Stimulated activated memory B cell treated with anti-CD40 and anti-IgM and Interleukin-4, amounts not matched to agents 10 μg/mL and 1 μg/mL and 100 μg/mL, for 72 hours (primary cell): ENCODE measurements at regions not wholly inside any gene's neighbourhood (a gene's known extent, or its start where the extent isn't known, plus 50 kb on each side); places are given as distances from the start of the nearest gene placed in this dataset.
A peak's percentile ranks its signal among the peaks of the same experiment; 100 is the strongest.
"Not testable (repeated sequence)": the region's sequence is repeated elsewhere in the genome, so short reads cannot be mapped to it uniquely, and the experiment has no call there.

ENCODE experiments used
- ATAC-seq: fragments of 150-1000 bp; cut with Tn5 transposase; 2 replicates; pipeline ENCODE4 v1.10.0; 2021
- H3K27ac Mint-ChIP-seq: one replicate; pipeline ENCODE4 v1.8.0; 2022; ENCODE audit warnings: mild to moderate bottlenecking, mixed read lengths
- H3K27me3 Mint-ChIP-seq: one replicate; pipeline ENCODE4 v1.8.0; 2022; ENCODE audit warnings: mixed read lengths
- H3K36me3 Mint-ChIP-seq: one replicate; pipeline ENCODE4 v1.8.0; 2022; ENCODE audit warnings: mixed read lengths
- H3K4me1 Mint-ChIP-seq: one replicate; pipeline ENCODE4 v1.8.0; 2022; ENCODE audit warnings: mixed read lengths
- H3K4me3 Mint-ChIP-seq: one replicate; pipeline ENCODE4 v1.8.0; 2022; ENCODE audit warnings: mild to moderate bottlenecking, moderate library complexity, mixed read lengths
- H3K9me3 Mint-ChIP-seq: one replicate; pipeline ENCODE4 v1.8.0; 2022; ENCODE audit warnings: mixed read lengths

DNA sequence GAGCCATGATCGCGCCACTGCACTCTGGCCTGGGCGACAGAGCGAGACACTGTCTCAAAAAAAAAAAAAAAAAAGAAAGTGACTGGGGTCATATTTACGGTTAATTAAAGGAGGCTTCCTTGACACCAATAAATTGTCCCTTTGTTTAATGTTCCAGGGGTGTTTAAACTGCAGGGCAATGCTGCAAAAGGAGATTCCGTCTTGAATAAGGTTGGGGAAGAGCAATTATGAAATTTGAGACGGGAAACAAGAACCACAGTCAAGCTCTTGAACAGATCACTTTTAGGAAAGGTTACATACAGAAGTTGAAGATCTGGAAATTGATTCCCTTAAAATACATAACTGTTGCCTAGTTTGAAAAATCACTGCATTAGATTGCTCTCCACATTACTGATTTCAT lies 292.9 kb downstream of the DAD1 start:
- no peak overlapping the region for H3K4me3 Mint-ChIP-seq
- ATAC-seq: no peak
- no peaks in the 10 kb centered on the region for H3K27me3 Mint-ChIP-seq
- no peaks in the 10 kb centered on the region for H3K4me1 Mint-ChIP-seq
- no peak overlapping the region for H3K27ac Mint-ChIP-seq
- no peaks in the 10 kb centered on the region for H3K36me3 Mint-ChIP-seq
- no peaks in the 10 kb centered on the region for H3K9me3 Mint-ChIP-seq

DNA sequence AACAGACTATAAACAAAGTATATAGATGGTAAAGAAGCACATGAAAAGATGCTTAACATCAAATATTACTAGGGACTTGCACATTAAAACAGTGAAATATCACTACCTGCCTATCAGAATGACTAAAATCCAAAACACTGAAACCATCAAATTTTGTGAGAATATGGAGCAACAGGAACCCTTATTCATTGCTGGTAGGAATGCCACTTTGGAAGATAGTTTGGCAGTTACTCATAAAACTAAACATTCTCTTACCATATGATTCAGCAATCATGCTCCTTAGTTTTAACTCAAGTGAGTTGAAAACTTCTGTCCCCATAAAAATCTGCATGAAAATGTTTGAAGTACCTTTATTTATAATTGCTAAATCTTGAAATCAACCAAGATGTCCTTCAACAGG lies 297.6 kb downstream of the DAD1 start:
- H3K4me3 Mint-ChIP-seq: no peak overlapping the region
- no peaks in the 10 kb centered on the region for H3K4me1 Mint-ChIP-seq
- no peaks in the 10 kb centered on the region for H3K9me3 Mint-ChIP-seq
- H3K27me3 Mint-ChIP-seq: peaks cover 20% of the 10 kb centered on the region
- no peak overlapping the region for H3K27ac Mint-ChIP-seq
- ATAC-seq: no peak
- H3K36me3 Mint-ChIP-seq: peaks cover 2% of the 10 kb centered on the region

DNA sequence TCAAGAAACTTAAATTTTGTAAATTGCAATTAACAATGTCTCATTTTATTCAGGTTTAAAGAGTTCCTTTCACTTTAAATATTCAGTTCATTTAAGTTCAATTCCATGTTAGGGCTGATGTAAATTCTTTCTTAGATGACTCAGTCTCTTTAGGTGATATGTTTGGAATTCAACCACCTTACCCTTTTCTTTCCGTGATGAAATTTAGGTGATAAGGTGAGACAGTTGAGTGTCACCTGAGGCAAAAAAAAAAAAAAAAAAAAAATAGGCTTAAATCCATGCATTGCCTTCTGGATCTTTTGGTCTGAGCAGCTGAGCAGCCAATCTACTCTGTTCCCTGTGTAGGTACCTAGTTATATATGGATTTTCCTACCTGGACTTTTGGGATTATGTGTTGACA lies 299.5 kb downstream of the DAD1 start:
- H3K4me3 Mint-ChIP-seq: no peak overlapping the region
- peaks cover 5% of the 10 kb centered on the region for H3K36me3 Mint-ChIP-seq
- peaks cover 20% of the 10 kb centered on the region for H3K27me3 Mint-ChIP-seq
- no peak overlapping the region for H3K27ac Mint-ChIP-seq
- no peak for ATAC-seq
- no peaks in the 10 kb centered on the region for H3K4me1 Mint-ChIP-seq
- no peaks in the 10 kb centered on the region for H3K9me3 Mint-ChIP-seq

DNA sequence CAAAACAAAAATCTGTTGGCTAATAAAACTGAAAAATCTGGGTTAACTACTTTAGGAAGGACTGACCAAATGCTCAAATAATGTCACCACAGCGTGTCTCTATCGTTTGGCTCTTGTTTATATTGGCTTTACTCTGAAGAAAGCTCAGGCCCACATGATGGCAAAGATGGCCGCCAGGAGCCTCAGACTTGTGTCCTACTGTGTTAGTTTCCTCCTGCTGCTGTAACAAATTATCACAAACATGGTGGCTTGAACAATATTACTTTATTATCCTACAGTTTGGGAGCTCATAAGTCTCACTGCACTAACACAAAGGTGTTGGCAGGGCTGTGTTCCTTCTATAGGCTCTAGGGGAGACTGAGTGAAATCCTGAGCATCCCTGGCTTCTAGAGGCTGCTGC lies 303.0 kb downstream of the DAD1 start:
- Mint-ChIP-seq H3K36me3 (peaks cover 5% of the 10 kb centered on the region), H3K27ac (no peak overlapping the region), H3K9me3 (peaks cover 3% of the 10 kb centered on the region), H3K4me3 (no peak overlapping the region), H3K4me1 (peaks cover 24% of the 10 kb centered on the region), H3K27me3 (peaks cover 20% of the 10 kb centered on the region)
- ATAC-seq: no peak

DNA sequence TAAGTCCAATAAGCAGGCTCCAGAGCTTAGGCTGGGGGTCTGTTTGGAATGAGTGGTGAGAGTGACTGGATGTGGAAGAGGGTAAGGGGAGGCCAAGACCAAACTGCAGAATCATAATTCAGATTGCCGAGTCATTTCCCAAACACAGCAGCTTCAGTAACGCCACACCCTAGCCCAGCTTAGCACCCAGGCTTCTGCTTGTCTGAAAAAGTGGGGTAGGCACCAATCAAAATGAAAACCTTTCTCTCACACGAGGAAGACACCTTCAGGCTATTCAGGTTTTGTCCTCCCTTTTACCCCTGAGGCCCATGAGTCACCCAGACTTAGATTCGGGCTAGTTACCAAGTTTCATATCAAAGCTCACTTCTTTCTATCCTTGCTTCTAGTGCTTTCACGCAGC lies 306.1 kb downstream of the DAD1 start:
- ATAC-seq: no peak
- peaks cover 3% of the 10 kb centered on the region for H3K9me3 Mint-ChIP-seq
- H3K4me3 Mint-ChIP-seq: no peak overlapping the region
- peaks cover 32% of the 10 kb centered on the region for H3K4me1 Mint-ChIP-seq
- H3K27me3 Mint-ChIP-seq: peaks cover 8% of the 10 kb centered on the region
- H3K36me3 Mint-ChIP-seq: peaks cover 5% of the 10 kb centered on the region
- no peak overlapping the region for H3K27ac Mint-ChIP-seq

DNA sequence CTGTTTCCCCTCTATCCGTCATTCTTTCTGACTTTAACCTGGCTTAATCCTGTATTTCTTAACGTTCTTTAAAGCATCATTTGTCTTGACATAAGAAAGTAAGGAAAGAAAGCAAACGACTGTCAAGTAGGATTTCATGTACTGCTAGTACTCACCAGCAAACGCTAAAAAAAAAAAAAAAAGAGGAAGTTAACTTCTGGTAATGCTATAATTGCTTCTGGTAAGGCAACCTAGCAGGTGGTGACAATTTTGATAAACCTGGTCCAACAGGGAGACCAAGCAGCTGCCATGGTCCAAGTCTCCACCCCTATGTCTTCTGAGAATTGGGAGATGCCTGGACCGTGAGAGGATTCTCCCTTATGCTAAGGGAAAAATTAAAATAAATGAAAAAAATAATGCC lies 306.6 kb downstream of the DAD1 start:
- ATAC-seq: peak; percentile 82
- H3K27me3 Mint-ChIP-seq: peaks cover 3% of the 10 kb centered on the region
- peaks cover 3% of the 10 kb centered on the region for H3K9me3 Mint-ChIP-seq
- H3K4me3 Mint-ChIP-seq: no peak overlapping the region
- peaks cover 32% of the 10 kb centered on the region for H3K4me1 Mint-ChIP-seq
- H3K36me3 Mint-ChIP-seq: peaks cover 5% of the 10 kb centered on the region
- no peak overlapping the region for H3K27ac Mint-ChIP-seq

DNA sequence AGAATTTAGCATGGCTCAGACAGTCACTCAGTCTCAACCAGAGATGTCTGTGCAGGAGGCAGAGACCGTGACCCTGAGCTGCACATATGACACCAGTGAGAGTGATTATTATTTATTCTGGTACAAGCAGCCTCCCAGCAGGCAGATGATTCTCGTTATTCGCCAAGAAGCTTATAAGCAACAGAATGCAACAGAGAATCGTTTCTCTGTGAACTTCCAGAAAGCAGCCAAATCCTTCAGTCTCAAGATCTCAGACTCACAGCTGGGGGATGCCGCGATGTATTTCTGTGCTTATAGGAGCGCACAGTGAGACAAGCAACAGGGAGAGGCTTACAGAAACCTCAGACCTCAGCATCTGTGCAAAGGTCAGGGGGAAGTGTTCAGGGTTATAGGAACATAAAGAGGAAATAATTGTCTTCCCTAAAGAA lies 307.6 kb downstream of the DAD1 start:
- H3K27ac Mint-ChIP-seq, H3K9me3 Mint-ChIP-seq, H3K4me3 Mint-ChIP-seq, H3K27me3 Mint-ChIP-seq, ATAC-seq, H3K36me3 Mint-ChIP-seq: not testable (repeated sequence)
- H3K4me1 Mint-ChIP-seq: peaks cover 32% of the 10 kb centered on the region

DNA sequence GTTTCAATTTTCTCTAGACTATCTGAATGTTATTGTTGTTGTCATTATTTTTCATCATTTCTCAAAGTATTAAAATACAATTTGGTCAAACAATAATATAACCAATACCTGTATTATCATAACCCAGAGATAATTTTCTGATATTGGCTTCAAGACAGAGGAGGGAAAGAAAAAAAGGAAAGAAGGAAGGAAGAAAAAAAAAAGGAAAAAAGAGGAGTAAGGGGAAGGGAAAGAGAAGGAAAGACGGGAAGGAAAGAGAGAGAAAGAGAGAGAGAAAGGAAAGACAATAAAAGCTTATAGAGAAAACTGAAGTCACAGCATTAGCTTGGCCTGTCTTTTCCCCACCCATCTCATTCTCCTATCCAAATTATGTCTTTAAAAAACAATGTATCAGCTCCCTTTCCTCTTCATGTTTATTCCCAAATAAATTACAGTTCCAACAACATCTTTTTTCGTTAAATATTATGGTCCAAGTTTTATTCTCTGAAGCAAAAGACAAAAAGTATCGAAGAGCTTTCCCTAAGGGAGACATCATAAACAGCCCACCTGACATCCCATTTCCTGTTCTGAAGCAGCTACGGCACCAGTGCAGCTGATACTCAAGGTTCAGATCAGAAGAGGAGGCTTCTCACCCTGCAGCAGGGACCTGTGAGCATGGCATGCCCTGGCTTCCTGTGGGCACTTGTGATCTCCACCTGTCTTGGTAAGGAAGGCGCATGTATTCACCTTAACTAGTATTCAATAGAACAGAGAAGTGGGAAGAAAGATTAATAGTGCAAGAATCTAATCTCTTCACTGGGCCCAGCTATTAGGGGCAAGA lies 308.3 kb downstream of the DAD1 start:
- Mint-ChIP-seq H3K9me3 (peaks cover 3% of the 10 kb centered on the region), H3K27me3 (peaks cover 15% of the 10 kb centered on the region), H3K36me3 (no peaks in the 10 kb centered on the region), H3K27ac (no peak overlapping the region), H3K4me3 (no peak overlapping the region), H3K4me1 (peaks cover 32% of the 10 kb centered on the region)
- no peak for ATAC-seq

DNA sequence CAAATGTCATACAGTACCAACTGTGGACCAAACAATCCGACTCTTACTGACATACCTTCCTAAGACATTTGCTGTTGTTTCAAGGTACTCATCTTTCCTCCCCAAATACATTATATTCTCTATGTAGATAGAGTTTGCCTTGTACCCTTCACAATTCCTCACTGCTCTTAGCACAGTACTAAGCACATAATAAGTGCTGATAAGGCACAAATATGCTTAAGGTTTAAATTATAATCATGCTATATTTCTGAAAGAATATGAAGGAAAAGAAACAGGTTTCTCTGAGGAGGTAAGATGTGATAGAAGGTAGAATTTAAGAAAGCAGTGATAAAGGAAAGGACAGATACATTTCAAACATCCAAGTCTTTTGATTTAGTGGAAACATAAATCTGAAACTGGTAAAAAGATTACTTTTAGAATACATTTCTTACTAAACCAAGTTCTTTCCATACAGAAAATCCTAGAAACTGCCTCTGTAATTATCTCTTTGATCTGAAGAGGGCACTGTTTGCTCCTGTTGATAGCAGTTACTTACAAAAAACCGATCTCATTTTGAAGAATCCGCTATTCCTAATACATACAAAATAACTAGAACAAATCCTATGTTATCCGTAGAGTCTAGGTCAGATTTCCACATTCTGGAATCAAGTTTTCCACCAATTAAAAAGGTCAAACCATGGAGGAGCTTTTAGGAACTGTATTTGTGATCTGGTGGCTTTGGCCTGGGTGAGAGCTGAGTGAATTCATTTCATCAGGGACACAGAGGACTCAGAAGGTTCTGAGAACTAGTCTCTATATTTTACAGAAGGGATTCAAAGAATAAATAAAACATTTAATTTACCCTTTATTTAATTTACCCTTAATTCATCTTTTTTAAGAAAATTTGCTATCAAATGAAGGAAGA lies 311.9 kb downstream of the DAD1 start:
- Mint-ChIP-seq H3K36me3 (no peaks in the 10 kb centered on the region), H3K4me1 (peaks cover 20% of the 10 kb centered on the region), H3K27ac (no peak overlapping the region), H3K27me3 (peaks cover 27% of the 10 kb centered on the region), H3K4me3 (no peak overlapping the region), H3K9me3 (no peaks in the 10 kb centered on the region)
- ATAC-seq: no peak

DNA sequence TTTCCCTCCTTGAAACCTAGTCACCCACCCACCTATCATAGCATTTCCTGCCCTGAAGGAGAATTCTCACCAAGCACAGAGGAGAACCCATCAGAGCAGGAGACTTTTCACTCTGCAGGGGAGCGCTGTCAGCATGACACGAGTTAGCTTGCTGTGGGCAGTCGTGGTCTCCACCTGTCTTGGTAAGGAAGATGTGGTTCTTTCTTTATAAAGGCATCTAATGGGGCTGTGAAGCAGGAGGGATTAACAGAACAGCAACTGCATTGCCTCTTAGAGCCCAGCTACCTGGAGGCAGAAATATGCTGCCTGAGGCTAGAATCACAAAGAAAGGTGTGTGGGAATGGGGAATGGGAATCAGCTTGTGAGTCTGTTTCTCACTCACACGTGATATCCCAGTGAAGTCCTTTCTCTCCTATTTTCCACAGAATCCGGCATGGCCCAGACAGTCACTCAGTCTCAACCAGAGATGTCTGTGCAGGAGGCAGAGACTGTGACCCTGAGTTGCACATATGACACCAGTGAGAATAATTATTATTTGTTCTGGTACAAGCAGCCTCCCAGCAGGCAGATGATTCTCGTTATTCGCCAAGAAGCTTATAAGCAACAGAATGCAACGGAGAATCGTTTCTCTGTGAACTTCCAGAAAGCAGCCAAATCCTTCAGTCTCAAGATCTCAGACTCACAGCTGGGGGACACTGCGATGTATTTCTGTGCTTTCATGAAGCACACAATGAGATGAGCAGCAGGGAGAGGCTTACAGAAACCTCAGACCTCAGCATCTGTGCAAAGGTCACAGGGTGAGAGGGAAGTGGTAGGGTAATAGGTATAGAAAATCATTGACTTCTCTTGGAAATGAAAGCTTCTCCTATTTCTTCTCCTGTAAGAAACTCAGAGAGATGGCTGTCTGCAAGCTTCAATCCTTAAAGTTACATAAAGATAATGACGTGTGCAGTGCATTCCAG lies 316.9 kb downstream of the DAD1 start:
- H3K9me3 Mint-ChIP-seq: no peaks in the 10 kb centered on the region
- ATAC-seq: no peak
- H3K36me3 Mint-ChIP-seq: no peaks in the 10 kb centered on the region
- H3K27ac Mint-ChIP-seq: no peak overlapping the region
- peaks cover 51% of the 10 kb centered on the region for H3K27me3 Mint-ChIP-seq
- no peak overlapping the region for H3K4me3 Mint-ChIP-seq
- H3K4me1 Mint-ChIP-seq: peaks cover 8% of the 10 kb centered on the region

DNA sequence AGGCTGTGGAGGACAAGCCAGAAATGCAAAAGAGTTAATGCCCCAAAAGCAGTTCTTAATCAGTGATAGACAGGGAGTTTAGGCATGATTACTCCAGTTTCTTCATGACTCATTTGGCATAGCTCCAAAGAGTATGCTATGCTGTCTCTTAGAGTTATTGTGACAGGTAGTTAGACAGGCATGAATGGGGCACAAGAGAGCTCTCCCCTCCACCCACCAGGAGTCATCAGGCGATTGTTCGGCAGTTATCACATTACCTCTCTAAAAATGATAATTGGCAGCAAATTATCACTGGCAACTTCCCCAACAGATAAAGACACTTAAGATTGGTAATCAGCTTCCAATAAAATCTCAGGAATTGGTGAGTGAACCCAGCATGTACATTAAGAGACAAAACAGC lies 320.1 kb downstream of the DAD1 start:
- Mint-ChIP-seq H3K9me3 (no peaks in the 10 kb centered on the region), H3K4me1 (peaks cover 8% of the 10 kb centered on the region), H3K27me3 (peaks cover 43% of the 10 kb centered on the region), H3K4me3 (no peak overlapping the region), H3K27ac (no peak overlapping the region), H3K36me3 (no peaks in the 10 kb centered on the region)
- ATAC-seq: no peak

DNA sequence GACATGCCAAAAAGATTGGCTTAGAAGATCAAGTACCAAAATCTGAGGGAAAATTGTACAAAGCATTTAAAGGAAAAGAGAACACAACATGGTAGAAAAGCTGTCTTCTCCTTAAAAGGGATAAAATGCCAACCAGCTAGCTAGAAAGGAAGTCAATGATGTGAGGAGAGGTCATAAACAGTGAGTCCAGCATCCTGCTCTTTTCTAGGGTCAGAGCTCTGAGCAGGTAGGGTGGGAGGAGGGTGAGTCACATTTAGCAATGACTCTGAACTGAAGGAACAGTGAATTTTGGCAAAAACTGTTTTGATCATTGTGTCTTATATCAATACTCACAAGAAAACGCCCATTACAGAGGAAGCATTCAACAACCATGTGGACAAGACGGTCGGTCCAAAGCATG lies 322.3 kb downstream of the DAD1 start:
- Mint-ChIP-seq H3K27me3 (peaks cover 65% of the 10 kb centered on the region), H3K27ac (no peak overlapping the region), H3K9me3 (no peaks in the 10 kb centered on the region), H3K4me3 (no peak overlapping the region), H3K4me1 (peaks cover 8% of the 10 kb centered on the region), H3K36me3 (no peaks in the 10 kb centered on the region)
- no peak for ATAC-seq

DNA sequence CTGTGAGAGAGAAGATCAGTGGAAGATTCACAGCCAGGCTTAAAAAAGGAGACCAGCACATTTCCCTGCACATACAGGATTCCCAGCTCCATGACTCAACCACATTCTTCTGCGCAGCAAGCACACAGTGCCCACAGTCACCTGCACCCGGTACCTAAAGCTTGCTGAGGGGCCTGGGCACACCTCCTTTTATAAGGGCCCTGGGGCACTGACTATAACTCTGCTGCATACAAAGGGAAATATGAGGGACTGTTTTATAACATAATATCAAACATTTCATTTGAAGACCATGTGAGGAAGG lies 322.9 kb downstream of the DAD1 start:
- Mint-ChIP-seq H3K36me3 (no peaks in the 10 kb centered on the region), H3K4me1 (peaks cover 8% of the 10 kb centered on the region), H3K27me3 (peaks cover 69% of the 10 kb centered on the region), H3K9me3 (no peaks in the 10 kb centered on the region), H3K27ac (no peak overlapping the region), H3K4me3 (no peak overlapping the region)
- no peak for ATAC-seq

DNA sequence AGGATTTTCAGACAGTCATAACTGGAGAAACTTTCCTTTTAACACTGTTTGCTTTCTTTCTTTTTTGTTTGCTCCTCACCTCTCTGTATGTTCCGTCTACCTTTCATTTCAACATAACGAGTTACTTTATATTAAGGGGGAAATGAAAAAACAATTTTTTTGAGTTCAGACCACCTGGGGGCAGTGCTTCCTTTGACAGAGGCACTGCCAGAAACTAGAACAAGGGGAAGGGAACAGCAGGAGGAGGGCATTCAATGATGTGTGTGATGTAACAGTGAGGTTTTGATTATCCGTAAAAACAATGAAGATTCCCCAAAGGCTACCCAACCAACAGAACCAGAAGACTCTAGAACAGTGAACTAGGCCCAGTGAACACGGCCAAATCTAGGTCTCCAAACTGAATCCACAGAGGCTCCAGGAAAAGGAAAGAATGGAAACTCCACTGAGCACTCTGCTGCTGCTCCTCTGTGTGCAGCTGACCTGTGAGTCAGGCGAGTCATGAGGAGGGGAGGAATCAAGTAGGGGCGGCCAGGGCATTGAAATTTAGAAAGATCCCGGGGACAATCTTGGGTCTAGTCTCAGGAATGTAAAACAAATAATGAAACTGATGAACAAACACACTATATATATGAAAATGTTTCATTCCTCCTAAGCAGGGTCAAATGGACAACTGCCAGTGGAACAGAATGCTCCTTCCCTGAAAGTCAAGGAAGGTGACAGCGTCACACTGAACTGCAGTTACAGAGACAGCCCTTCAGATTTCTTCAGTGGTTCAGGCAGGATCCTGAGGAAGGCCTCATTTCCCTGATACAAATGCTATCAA lies 323.5 kb downstream of the DAD1 start:
- no peak for ATAC-seq
- Mint-ChIP-seq H3K36me3 (no peaks in the 10 kb centered on the region), H3K4me1 (peaks cover 8% of the 10 kb centered on the region), H3K27me3 (peaks cover 69% of the 10 kb centered on the region), H3K9me3 (no peaks in the 10 kb centered on the region), H3K27ac (no peak overlapping the region), H3K4me3 (no peak overlapping the region)
